RWPE1 (cell line): ENCODE measurements at regions not wholly inside any gene's neighbourhood (a gene's known extent, or its start where the extent isn't known, plus 50 kb on each side); places are given as distances from the start of the nearest gene placed in this dataset.

ENCODE experiments used
- CTCF ChIA-PET: fragments of 350-600 bp; sonication (Branson Sonifier 250); formaldehyde crosslinking; extraction: SDS; loops from one replicate; lab custom pipeline; 2021; lab: Yijun Ruan, JAX
- POLR2A ChIA-PET: fragments of 400-600 bp; formaldehyde crosslinking; extraction: SDS; loops from one replicate; lab custom pipeline; 2020; ENCODE audit warnings: antibody characterized with exemption; ENCODE audit not compliant: low non-redundant PET; lab: Yijun Ruan, JAX
- DNase-seq: peaks from one replicate; pipeline ENCODE4 v3.0.0; 2012; ENCODE audit warnings: low spot score
- H3K27ac ChIP-seq: fragments of 450-650 bp; 2 replicates; pipeline ENCODE4 v1.5.1; 2017
- CTCF ChIP-seq: fragments of 450-650 bp; conservative IDR thresholded peaks from 2 replicates; pipeline ENCODE4 v1.5.1; 2017; ENCODE audit warnings: low read depth, mild to moderate bottlenecking

- POLR2A ChIA-PET: no interaction called here
- CTCF ChIA-PET: no interaction called here
- no peak overlapping the region for H3K27ac ChIP-seq
- no peak for DNase-seq
- TF ChIP-seq CTCF: no peak
Measured at GRCh38 chr14:26216786-26217185, 381.0 kb downstream of the NOVA1 start.

- H3K27ac ChIP-seq: no peak overlapping the region
- POLR2A ChIA-PET: no interaction called here
- CTCF ChIA-PET: no interaction called here
- no peak for DNase-seq
- TF ChIP-seq CTCF: no peak
Measured at GRCh38 chr14:26213846-26214575, 383.8 kb downstream of the NOVA1 start.

GRCh38 chr14:26209699-26210098, 388.1 kb downstream of the NOVA1 start:
- POLR2A ChIA-PET: no interaction called here
- DNase-seq: no peak
- H3K27ac ChIP-seq: no peak overlapping the region
- CTCF ChIA-PET: no interaction called here
- TF ChIP-seq CTCF: no peak

GRCh38 chr14:26206640-26207039, 391.2 kb downstream of the NOVA1 start:
- no peak overlapping the region for H3K27ac ChIP-seq
- no peak for TF ChIP-seq CTCF
- ChIA-PET POLR2A (no interaction called here), CTCF (no interaction called here)
- no peak for DNase-seq

GRCh38 chr14:26204728-26205479, 392.9 kb downstream of the NOVA1 start:
- POLR2A ChIA-PET: no interaction called here

GRCh38 chr14:26204366-26204727, 393.5 kb downstream of the NOVA1 start:
- no peak for DNase-seq
- TF ChIP-seq CTCF: no peak
- ChIA-PET POLR2A (no interaction called here), CTCF (no interaction called here)
- H3K27ac ChIP-seq: no peak overlapping the region

More at GRCh38 chr14:26204728-26205479, 392.9 kb downstream of the NOVA1 start:
- TF ChIP-seq CTCF: no peak
- H3K27ac ChIP-seq: no peak overlapping the region
- CTCF ChIA-PET: no interaction called here
- no peak for DNase-seq
